ENCODE measurements at regions not wholly inside any gene's neighbourhood (a gene's known extent, or its start where the extent isn't known, plus 50 kb on each side); places are given as distances from the start of the nearest gene placed in this dataset.

- DNase-seq, result no peak
Observed at GRCh38 chr7:46658281-46658680, 737.2 kb upstream of the IGFBP3 start.

GRCh38 chr7:46654546-46655443 lies 733.7 kb upstream of the IGFBP3 start:
- DNase-seq, result no peak

GRCh38 chr7:46653848-46654247 lies 732.8 kb upstream of the IGFBP3 start:
- DNase-seq, result no peak

- no peak for DNase-seq
Observed at GRCh38 chr7:46652317-46652716, 731.2 kb upstream of the IGFBP3 start.

DNA sequence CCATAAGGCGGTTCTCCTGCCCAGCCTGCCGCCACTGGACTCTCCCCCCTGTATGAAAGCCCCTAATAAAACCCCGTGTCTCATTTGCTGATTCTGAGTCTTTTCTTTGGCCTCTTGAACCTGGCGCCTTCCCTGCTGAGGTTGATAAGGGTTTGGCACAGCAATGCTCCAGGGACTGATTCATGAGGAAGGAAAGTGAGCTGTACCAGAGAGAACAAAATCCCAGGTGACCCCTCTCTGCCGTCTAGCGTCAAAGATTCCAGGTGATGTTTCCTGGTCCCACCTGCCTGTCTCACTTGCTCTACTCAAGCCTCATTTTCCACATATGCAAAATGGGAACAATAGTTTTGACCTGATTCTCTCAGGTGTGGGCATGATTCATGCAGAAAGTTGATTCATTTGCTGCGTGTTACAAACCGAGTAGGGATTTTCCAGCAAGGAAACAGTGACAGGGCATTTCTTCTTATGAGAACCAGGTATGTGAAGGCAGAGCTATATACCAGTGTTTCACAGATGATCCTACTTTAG lies 730.6 kb upstream of the IGFBP3 start:
- DNase-seq, result no peak

GRCh38 chr7:46651070-46651469 lies 730.0 kb upstream of the IGFBP3 start:
- no peak for DNase-seq

- no peak for DNase-seq
Observed at GRCh38 chr7:46649876-46650275, 728.8 kb upstream of the IGFBP3 start.

- DNase-seq, result no peak
Observed at GRCh38 chr7:46637793-46638735, 717.0 kb upstream of the IGFBP3 start.

DNA sequence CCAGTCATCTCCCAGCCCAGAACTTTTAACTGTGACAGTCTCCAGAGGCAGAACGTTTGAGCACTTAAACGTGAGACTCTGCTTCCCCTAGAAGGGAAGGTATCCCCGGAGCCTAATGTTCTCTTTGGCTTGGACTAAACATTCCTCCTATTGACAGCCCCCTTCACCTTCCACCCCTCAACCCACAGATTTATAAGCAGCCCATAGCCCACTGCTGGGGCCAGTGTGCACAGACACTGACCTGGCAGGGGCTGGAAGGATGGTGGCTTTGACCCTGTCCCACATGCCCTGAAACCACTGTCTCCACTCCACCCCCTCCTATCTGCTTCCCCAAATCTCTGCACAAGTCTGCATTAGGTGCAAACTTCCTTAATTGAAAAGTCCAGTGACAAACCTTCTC lies 715.0 kb upstream of the IGFBP3 start:
- no peak for DNase-seq

DNA sequence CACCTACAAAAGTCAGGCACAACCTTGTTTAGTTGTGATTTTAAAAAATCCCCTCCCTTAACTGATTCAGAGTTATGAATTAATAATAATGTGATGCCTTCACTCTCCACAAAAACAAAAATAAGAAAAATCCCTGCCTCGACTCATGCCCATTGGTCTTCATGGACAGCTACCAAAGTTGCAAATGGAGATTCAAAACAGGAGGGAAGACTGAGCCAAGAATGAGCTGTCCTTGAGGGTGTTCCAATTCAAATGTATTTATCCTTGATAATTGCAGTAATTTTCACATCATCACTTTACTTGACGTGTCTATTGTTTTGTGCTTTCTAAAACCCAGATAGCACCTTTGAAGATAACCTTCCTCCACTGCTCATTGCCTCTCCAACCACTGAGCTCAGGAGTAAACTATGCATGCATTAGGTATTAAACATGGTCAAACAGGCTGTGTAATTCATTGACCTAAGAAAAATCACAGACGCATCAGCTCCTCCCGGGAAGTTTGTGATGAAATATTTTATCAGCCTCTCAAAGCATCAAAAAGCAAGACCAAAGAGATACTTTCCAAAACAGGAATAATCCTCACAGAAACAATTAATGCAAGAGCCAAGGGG lies 712.7 kb upstream of the IGFBP3 start:
- no peak for DNase-seq

GRCh38 chr7:46633200-46633599 lies 712.1 kb upstream of the IGFBP3 start:
- DNase-seq, result no peak

- no peak for DNase-seq
Observed at GRCh38 chr7:46630031-46630430, 709.0 kb upstream of the IGFBP3 start.

DNA sequence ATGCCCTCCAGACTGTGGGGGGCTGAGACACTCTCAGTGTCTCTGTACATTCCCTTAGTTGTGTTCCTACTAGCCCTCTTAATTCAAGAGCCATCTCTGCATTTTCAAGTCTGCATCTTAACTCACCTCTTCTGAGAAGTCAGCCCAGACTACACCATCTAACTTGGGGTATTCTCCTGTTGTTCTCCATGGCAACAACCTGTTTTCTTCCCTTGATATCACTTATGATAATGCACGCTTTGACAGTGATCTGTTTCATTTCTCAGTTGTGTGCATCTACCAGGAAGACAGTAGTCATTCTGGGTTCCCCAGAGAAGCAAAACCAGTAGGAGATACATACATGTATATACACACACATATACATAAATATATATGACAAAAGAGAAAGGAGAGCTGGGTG lies 707.3 kb upstream of the IGFBP3 start:
- DNase-seq, result no peak

DNA sequence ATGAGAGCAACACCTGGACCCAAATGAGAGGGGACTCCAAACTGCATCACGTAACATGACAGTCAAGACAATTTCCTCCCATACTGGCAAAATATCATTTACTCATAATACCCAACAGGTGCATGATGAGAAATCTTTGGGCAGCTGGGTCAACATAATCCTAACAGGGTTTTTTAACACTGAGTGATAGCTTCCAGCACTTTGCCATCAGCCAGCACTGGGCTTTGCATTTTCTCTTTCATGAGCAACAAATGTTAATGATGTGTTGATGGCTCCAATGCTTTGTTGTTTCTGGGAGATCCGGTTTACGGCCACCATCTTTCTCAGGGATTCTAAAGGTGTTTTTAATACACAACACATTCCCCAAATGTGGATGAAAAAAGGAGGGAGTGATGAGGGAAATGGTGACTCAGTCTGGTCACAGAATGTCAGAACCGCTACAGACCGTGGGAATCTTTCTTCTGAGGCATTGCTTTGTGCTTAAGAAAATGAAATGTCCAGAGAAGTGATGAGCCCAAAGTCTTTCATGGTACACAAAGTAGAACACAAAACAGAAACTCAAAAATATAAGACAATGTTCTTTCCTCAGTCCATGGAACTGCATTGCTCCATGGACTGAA lies 705.7 kb upstream of the IGFBP3 start:
- DNase-seq, result no peak

- no peak for DNase-seq
Observed at GRCh38 chr7:46626261-46626660, 705.2 kb upstream of the IGFBP3 start.

- DNase-seq, result no peak
Observed at GRCh38 chr7:46625032-46625431, 704.0 kb upstream of the IGFBP3 start.

GRCh38 chr7:46622251-46622650 lies 701.2 kb upstream of the IGFBP3 start:
- DNase-seq, result no peak

DNA sequence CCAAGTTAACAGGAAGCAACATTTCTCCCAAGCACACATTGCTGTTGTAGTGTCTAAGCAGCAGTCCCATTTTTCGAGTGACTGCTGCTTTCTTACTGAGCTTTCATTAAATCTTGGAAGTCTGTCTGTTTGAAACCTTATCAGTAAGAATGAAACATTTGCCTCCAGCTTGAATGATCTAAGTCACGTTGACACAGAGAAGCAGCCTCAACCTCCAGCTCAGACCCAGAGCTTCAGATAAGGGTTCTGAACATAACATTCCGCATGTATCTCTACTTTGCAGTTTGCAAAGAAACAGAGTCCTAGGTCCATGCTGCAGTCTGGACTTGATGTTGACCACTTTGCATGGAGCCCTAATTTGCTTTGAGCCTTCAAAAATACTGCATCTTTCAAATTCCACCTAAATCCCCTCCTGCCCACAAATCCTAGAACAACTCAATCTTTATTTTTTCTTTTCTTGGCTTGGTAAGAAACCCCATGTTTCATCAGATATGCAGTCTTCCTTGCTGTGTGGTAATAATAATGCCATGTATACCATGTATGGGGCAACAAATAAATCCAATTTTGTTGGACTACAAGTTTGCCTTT lies 698.7 kb upstream of the IGFBP3 start:
- no peak for DNase-seq

DNA sequence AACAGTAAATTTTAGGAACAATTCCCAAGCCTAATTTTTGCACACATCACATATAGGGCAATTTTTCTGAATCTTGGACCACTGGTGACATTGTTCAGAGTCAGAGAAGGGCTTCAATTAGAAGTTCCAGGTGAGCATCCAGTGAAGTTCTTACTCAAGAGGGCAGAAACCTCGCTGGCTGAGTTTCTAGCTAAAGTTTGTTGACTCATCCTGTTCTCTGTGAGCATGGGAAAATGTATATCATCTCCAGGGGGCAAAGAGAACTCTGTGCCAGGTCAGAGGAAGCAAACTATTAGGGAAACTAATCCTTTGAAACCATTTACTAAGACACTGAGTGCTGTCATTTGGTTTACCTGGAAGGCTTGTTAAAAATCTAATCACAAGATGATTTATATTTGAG lies 695.6 kb upstream of the IGFBP3 start:
- DNase-seq, result no peak

DNA sequence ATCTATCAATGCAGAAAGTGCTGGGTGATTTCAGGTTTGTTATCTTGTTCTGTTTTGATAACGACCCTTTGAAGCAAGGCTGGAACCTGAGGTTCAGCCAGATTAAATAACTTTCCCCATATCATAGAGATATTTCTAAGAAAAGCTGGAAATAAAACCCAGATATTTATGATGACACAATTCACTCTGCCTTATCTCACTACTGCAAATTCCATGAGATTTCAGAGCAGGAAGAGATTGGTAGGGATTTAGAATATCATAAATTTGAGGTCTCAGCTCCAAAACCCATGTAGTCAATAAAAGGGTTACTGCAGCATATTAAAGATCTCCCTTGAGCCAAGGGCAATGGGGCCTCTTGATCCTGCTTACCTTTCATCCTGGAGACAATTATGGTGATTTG lies 692.5 kb upstream of the IGFBP3 start:
- no peak for DNase-seq

GRCh38 chr7:46613116-46613515 lies 692.0 kb upstream of the IGFBP3 start:
- no peak for DNase-seq

GRCh38 chr7:46611508-46611907 lies 690.4 kb upstream of the IGFBP3 start:
- no peak for DNase-seq
